IMR-90 (cell line): ENCODE measurements at regions not wholly inside any gene's neighbourhood (a gene's known extent, or its start where the extent isn't known, plus 50 kb on each side); places are given as distances from the start of the nearest gene placed in this dataset.

Source experiments
- BHLHE40 ChIP-seq: fragments of 150-350 bp; IDR thresholded peaks from 2 replicates; pipeline ENCODE4 v1.6.1; 2016; ENCODE audit warnings: mild to moderate bottlenecking, low read depth, low read length
- CEBPB ChIP-seq: IDR thresholded peaks from 2 replicates; pipeline ENCODE4 v1.6.1; 2012; ENCODE audit warnings: low read depth, low read length, improper control_type of control experiment
- CHD1 ChIP-seq: IDR thresholded peaks from 2 replicates; pipeline ENCODE4 v1.6.1; 2012; ENCODE audit warnings: low read depth, low read length, improper control_type of control experiment
- MAZ ChIP-seq: IDR thresholded peaks from 2 replicates; pipeline ENCODE4 v1.6.1; 2012; ENCODE audit warnings: low read depth, mild to moderate bottlenecking, low read length, improper control_type of control experiment, moderate library complexity, borderline replicate concordance
- MXI1 ChIP-seq: IDR thresholded peaks from 2 replicates; pipeline ENCODE4 v1.6.1; 2012; ENCODE audit warnings: low read depth, mild to moderate bottlenecking, low read length, moderate library complexity, borderline replicate concordance
- POLR2A ChIP-seq: IDR thresholded peaks from 2 replicates; pipeline ENCODE4 v1.6.1; 2012; ENCODE audit warnings: mild to moderate bottlenecking, low read depth, low read length
- RAD21 ChIP-seq: IDR thresholded peaks from 2 replicates; pipeline ENCODE4 v1.6.1; 2012; ENCODE audit warnings: low read length, improper control_type of control experiment
- RCOR1 ChIP-seq: IDR thresholded peaks from 2 replicates; pipeline ENCODE4 v1.6.1; 2012; ENCODE audit warnings: mild to moderate bottlenecking, low read length, improper control_type of control experiment; ENCODE audit not compliant: insufficient replicate concordance
- RFX5 ChIP-seq: IDR thresholded peaks from 2 replicates; pipeline ENCODE4 v1.8.0; 2012; ENCODE audit warnings: low read depth, mild to moderate bottlenecking, low read length, moderate library complexity
- SMC3 ChIP-seq: fragments of 150-350 bp; IDR thresholded peaks from 2 replicates; pipeline ENCODE4 v1.6.1; 2016; ENCODE audit warnings: low read depth, mild to moderate bottlenecking, antibody characterized with exemption, low read length, moderate library complexity
- TF ChIP-seq, protein P1 (sequence below): conservative IDR thresholded peaks from 2 replicates; pipeline ENCODE4 v1.5.1; 2012; ENCODE audit warnings: mild to moderate bottlenecking, low read depth, low read length, improper control_type of control experiment
- TF ChIP-seq, protein P2 (sequence below): fragments of 150-350 bp; IDR thresholded peaks from 2 replicates; pipeline ENCODE4 v1.6.1; 2017; ENCODE audit warnings: mild to moderate bottlenecking, antibody characterized with exemption, low read length, low read depth

DNA sequence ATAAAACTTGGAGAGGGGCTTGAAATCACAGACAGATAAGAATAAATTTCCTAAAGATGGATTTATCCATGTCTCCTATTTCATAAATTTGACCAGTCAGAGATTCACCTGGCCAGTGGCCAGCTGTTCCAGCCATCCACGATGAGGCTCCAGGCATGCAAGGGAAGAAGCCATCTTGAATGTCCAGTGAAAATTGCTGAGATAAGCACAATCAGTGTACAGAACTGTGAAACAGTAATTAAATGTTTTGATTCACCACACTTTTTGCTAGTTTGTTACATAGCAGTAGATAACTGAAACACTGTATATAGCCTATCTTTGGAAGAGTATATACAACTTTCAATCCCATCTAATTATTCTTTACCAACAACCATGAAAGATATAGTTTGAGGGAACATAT, 163.5 kb downstream of the HINT1 start:
- no peak for TF ChIP-seq POLR2A
- TF ChIP-seq, protein P1, sequence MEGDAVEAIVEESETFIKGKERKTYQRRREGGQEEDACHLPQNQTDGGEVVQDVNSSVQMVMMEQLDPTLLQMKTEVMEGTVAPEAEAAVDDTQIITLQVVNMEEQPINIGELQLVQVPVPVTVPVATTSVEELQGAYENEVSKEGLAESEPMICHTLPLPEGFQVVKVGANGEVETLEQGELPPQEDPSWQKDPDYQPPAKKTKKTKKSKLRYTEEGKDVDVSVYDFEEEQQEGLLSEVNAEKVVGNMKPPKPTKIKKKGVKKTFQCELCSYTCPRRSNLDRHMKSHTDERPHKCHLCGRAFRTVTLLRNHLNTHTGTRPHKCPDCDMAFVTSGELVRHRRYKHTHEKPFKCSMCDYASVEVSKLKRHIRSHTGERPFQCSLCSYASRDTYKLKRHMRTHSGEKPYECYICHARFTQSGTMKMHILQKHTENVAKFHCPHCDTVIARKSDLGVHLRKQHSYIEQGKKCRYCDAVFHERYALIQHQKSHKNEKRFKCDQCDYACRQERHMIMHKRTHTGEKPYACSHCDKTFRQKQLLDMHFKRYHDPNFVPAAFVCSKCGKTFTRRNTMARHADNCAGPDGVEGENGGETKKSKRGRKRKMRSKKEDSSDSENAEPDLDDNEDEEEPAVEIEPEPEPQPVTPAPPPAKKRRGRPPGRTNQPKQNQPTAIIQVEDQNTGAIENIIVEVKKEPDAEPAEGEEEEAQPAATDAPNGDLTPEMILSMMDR: no peak
- TF ChIP-seq RAD21: no peak
- no peak for TF ChIP-seq SMC3
- TF ChIP-seq MAZ: no peak
- TF ChIP-seq RFX5: no peak
- no peak for TF ChIP-seq CHD1
- TF ChIP-seq RCOR1: no peak
- TF ChIP-seq MXI1: no peak
- TF ChIP-seq CEBPB: no peak
- TF ChIP-seq BHLHE40: no peak
- TF ChIP-seq, protein P2, sequence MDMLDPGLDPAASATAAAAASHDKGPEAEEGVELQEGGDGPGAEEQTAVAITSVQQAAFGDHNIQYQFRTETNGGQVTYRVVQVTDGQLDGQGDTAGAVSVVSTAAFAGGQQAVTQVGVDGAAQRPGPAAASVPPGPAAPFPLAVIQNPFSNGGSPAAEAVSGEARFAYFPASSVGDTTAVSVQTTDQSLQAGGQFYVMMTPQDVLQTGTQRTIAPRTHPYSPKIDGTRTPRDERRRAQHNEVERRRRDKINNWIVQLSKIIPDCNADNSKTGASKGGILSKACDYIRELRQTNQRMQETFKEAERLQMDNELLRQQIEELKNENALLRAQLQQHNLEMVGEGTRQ: no peak
